ENCODE measurements at regions not wholly inside any gene's neighbourhood (a gene's known extent, or its start where the extent isn't known, plus 50 kb on each side); places are given as distances from the start of the nearest gene placed in this dataset.

DNA sequence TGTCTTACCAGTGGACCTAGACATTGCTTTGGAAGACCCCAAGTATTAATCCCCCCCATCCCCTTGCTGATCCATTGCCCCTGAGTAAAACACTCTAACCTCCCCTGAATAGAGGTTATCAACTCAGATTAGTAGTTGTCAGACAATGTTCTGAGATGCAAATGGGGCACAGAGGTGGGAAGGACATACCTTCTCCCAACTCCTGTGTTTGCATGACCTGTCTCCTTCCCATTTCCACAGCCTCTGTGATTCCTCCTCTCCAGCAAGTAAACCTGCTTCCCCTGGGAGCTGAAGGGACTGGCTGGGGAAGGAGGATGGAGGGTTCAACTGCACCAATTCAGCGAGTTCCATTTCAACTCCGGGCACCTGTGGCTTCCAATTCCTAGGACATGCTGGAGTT, 199.8 kb upstream of the SASH1 start:
- no peak overlapping the region for H2AFZ ChIP-seq (ENCODE audit: insufficient read depth, low read depth, low read length, poor library complexity, severe bottlenecking)
- peaks cover 0 to 2% (median 0%) of the 10 kb centered on the region in 7 donors for H3K9me3 Mint-ChIP-seq
- H3K4me3 Mint-ChIP-seq: no peak overlapping the region
- no peaks in the 10 kb centered on the region for H3K4me1 Mint-ChIP-seq
- no peak for DNase-seq
- no CpG with 5 or more reads among the region's 2 CpGs for WGBS (ENCODE audit: insufficient coverage)
- H3K4me1 ChIP-seq (ENCODE audit: control insufficient read depth in 1 of 2, insufficient read depth in 2 of 2, low read length in 2 of 2): no peaks in the 10 kb centered on the region
- no peak overlapping the region for H3K27ac ChIP-seq (ENCODE audit: low read depth in 1 of 2, low read length in 2 of 2)
- TF ChIP-seq, protein P1, sequence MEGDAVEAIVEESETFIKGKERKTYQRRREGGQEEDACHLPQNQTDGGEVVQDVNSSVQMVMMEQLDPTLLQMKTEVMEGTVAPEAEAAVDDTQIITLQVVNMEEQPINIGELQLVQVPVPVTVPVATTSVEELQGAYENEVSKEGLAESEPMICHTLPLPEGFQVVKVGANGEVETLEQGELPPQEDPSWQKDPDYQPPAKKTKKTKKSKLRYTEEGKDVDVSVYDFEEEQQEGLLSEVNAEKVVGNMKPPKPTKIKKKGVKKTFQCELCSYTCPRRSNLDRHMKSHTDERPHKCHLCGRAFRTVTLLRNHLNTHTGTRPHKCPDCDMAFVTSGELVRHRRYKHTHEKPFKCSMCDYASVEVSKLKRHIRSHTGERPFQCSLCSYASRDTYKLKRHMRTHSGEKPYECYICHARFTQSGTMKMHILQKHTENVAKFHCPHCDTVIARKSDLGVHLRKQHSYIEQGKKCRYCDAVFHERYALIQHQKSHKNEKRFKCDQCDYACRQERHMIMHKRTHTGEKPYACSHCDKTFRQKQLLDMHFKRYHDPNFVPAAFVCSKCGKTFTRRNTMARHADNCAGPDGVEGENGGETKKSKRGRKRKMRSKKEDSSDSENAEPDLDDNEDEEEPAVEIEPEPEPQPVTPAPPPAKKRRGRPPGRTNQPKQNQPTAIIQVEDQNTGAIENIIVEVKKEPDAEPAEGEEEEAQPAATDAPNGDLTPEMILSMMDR (IDR thresholded peaks at IDR 0.05): no peak
- no peak overlapping the region for H3K4me2 ChIP-seq (replicated peaks; ENCODE audit: extremely low read depth, low read length, poor library complexity, severe bottlenecking)
- peaks cover 0 to 5% of the 10 kb centered on the region in 2 donors for H3K27me3 ChIP-seq (ENCODE audit: control insufficient read depth in 2 of 2, insufficient read depth in 2 of 2, low read length in 2 of 2)
- H3K36me3 Mint-ChIP-seq: no peaks in the 10 kb centered on the region
- H3K27me3 Mint-ChIP-seq (ENCODE audit: low read depth in 3 of 3): peaks cover 4 to 9% (median 4%) of the 10 kb centered on the region in 3 donors
- no peak overlapping the region for H3K9ac ChIP-seq (ENCODE audit: insufficient read depth, low read length, poor library complexity, severe bottlenecking)
- no peaks in the 10 kb centered on the region for H3K79me2 ChIP-seq (ENCODE audit: insufficient read depth, low read length)
- H4K20me1 ChIP-seq (ENCODE audit: insufficient read depth, low read length): no peaks in the 10 kb centered on the region
- intact Hi-C loops (cut with micrococcal nuclease): loop anchor here in 1 of 2 donors (10.0 kb wide), 1 partner anchor 322 kb away; no protein-coding TSS in a partner anchor
- H3K9me3 ChIP-seq (replicated peaks in 1 of 2; ENCODE audit: control insufficient read depth in 1 of 2, insufficient read depth in 1 of 2, low read length in 2 of 2): no peaks in the 10 kb centered on the region
- no peak overlapping the region for H3K4me3 ChIP-seq (replicated peaks in 1 of 3; ENCODE audit: low read depth in 2 of 3, low read length in 3 of 3)
- no peaks in the 10 kb centered on the region for H3K36me3 ChIP-seq (replicated peaks in 1 of 2; ENCODE audit: control insufficient read depth in 1 of 2, insufficient read depth in 2 of 2, low read length in 2 of 2)
- no peak overlapping the region for H3K27ac Mint-ChIP-seq

DNA sequence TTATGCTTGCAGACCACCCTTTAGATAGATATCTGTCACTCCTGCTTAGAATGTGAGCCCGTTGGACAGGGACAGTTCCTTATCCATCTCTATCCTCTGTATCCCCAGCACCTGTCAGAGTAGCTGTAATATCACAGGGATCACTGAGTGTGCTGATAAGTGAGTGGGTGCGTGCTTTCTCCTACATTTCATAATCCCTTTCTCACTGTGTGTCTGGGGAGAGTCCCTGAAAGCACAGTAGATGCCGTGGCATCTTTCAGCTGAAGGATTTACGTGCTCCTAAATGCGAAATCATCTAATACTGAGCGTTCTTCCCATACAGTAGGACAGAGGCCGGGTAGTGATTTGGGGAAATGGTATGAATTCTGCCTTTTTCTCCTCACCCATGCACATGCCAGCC, 198.9 kb upstream of the SASH1 start:
- TF ChIP-seq, protein P1 (IDR thresholded peaks at IDR 0.05): no peak
- Histone ChIP-seq H2AFZ (ENCODE audit: insufficient read depth, low read depth, low read length, poor library complexity, severe bottlenecking) (no peak overlapping the region), H3K79me2 (ENCODE audit: insufficient read depth, low read length) (no peaks in the 10 kb centered on the region), H3K9me3 (replicated peaks in 1 of 2; ENCODE audit: control insufficient read depth in 1 of 2, insufficient read depth in 1 of 2, low read length in 2 of 2) (no peaks in the 10 kb centered on the region), H3K4me1 (ENCODE audit: control insufficient read depth in 1 of 2, insufficient read depth in 2 of 2, low read length in 2 of 2) (no peaks in the 10 kb centered on the region), H3K36me3 (replicated peaks in 1 of 2; ENCODE audit: control insufficient read depth in 1 of 2, insufficient read depth in 2 of 2, low read length in 2 of 2) (no peaks in the 10 kb centered on the region), H3K4me3 (replicated peaks in 1 of 3; ENCODE audit: low read depth in 2 of 3, low read length in 3 of 3) (no peak overlapping the region), H3K4me2 (replicated peaks; ENCODE audit: extremely low read depth, low read length, poor library complexity, severe bottlenecking) (no peak overlapping the region), H3K27me3 (ENCODE audit: control insufficient read depth in 2 of 2, insufficient read depth in 2 of 2, low read length in 2 of 2) (peaks cover 0 to 5% of the 10 kb centered on the region in 2 donors), H4K20me1 (ENCODE audit: insufficient read depth, low read length) (no peaks in the 10 kb centered on the region), H3K27ac (ENCODE audit: low read depth in 1 of 2, low read length in 2 of 2) (no peak overlapping the region), H3K9ac (ENCODE audit: insufficient read depth, low read length, poor library complexity, severe bottlenecking) (no peak overlapping the region)
- Mint-ChIP-seq H3K9me3 (no peaks in the 10 kb centered on the region), H3K4me1 (no peaks in the 10 kb centered on the region), H3K27ac (no peak overlapping the region), H3K4me3 (no peak overlapping the region), H3K36me3 (no peaks in the 10 kb centered on the region), H3K27me3 (ENCODE audit: low read depth in 3 of 3) (peaks cover 2 to 9% (median 4%) of the 10 kb centered on the region in 3 donors)
- DNase-seq: no peak
- no CpG with 5 or more reads among the region's 7 CpGs for WGBS (ENCODE audit: insufficient coverage)
- intact Hi-C loops (cut with micrococcal nuclease): loop anchor here in 1 of 2 donors (10.0 kb wide), 1 partner anchor 321 kb away; no protein-coding TSS in a partner anchor
